NCI-H146 (cell line): ENCODE measurements at regions not wholly inside any gene's neighbourhood (a gene's known extent, or its start where the extent isn't known, plus 50 kb on each side); places are given as distances from the start of the nearest gene placed in this dataset.
A peak's percentile ranks its signal among the peaks of the same experiment; 100 is the strongest.

Experiments
- DNase-seq: peaks from one replicate; lab custom pipeline; 2025; lab: John Stamatoyannopoulos, UW

GRCh38 chr20:50273601-50274491, 83.2 kb downstream of the CEBPB start:
- DNase-seq: no peak

GRCh38 chr20:50274570-50275430, 84.2 kb downstream of the CEBPB start:
- no peak for DNase-seq

- DNase-seq: no peak
Observed at GRCh38 chr20:50276119-50277063, 85.8 kb downstream of the CEBPB start.

- DNase-seq: no peak
Observed at GRCh38 chr20:50277064-50277415, 86.4 kb downstream of the CEBPB start.

GRCh38 chr20:50277460-50278376, 87.1 kb downstream of the CEBPB start:
- no peak for DNase-seq

GRCh38 chr20:50278377-50278683, 87.7 kb downstream of the CEBPB start:
- DNase-seq: no peak

- no peak for DNase-seq
Observed at GRCh38 chr20:50278684-50279531, 88.3 kb downstream of the CEBPB start.

GRCh38 chr20:50279988-50280850, 89.6 kb downstream of the CEBPB start:
- DNase-seq: no peak

- DNase-seq: no peak
Observed at GRCh38 chr20:50280851-50281655, 90.4 kb downstream of the CEBPB start.

GRCh38 chr20:50281831-50282591, 91.4 kb downstream of the CEBPB start:
- no peak for DNase-seq

GRCh38 chr20:50282592-50283241, 92.1 kb downstream of the CEBPB start:
- DNase-seq: no peak

GRCh38 chr20:50283370-50283769, 92.7 kb downstream of the CEBPB start:
- no peak for DNase-seq

GRCh38 chr20:50283922-50284810, 93.5 kb downstream of the CEBPB start:
- peak; percentile 44 for DNase-seq

- no peak for DNase-seq
Observed at GRCh38 chr20:50284811-50285375, 94.3 kb downstream of the CEBPB start.

GRCh38 chr20:50285376-50286173, 94.9 kb downstream of the CEBPB start:
- no peak for DNase-seq
